T-helper 9 cell (primary cell): ENCODE measurements at regions not wholly inside any gene's neighbourhood (a gene's known extent, or its start where the extent isn't known, plus 50 kb on each side); places are given as distances from the start of the nearest gene placed in this dataset.

Experiments
- DNase-seq: peaks from one replicate; pipeline ENCODE4 v3.0.0-alpha.2; 2020

DNA sequence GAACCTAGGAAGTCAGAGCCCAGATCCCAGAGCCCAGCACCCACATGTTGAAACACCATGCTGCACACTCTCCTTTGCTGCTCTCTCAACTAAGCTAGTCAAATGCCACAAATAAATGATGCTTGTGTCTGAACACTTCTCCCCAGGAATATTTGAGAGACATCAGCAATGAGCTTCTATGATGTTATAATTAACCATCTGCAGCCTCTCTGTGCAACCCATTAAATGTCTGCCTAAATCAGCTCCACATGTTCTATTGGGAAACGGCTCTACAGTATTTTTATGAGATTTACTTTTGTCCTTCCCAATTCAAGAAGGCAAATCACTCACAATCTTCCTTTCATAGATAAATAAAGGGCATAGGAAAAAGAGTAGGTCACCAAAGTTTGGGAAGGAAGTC lies 266.8 kb upstream of the PARD3B start:
- DNase-seq = no peak

DNA sequence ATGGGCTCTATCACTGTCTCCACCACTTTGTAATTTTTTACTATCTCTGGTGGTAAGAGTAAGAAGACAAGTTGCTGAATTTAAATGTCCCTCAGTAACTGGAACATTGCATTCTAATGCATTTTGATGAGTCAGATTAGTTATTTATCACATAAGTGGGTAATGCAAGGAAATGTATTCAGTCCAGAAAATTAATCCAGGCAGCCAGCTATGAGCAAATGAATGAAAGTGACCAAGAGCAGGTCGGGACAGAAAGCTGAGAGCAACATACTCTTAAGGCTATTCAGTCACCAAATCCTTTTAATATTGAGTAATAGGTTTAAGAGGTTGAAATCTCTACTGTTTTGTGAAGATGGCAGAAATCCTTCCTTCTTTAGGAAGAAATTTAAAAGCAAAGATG lies 265.5 kb upstream of the PARD3B start:
- DNase-seq = no peak

DNA sequence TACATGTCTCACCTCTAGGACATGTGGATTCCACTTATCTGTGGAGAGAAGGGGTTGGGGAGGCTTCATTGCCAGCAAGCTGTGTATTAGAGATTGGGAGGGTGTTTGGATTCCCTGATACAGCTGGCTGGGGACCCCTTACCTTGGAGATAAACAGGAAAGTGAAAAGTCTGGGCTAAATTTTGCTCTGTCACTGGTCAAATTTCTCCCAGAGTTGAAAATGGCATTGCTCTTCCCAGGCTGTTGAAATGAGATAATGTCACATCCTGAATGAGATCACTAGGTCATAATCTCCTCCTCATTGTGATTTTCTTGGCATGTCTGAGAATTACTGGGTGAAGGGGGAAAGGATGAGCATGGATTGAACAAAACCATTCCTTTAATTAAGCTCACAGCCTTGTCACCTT lies 265.0 kb upstream of the PARD3B start:
- no peak for DNase-seq

DNA sequence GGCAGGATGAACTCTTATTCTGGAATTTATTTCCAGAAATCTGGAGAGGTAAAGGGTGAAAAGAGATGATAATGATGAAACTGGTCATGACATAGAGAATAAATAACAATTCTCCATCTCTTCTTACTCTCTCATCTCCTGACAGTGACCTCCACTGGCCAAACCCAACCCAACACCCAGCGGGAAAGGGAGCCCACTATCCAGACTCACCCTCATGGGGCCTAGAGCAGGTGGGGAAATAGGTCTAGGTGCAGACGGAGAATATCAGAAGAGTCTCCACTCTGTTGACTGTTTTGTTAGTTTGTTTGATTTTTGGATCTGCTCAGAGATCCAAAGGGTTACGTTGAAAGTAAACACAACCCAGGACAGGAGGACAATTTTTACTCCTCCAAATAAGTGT lies 263.2 kb upstream of the PARD3B start:
- no peak for DNase-seq

DNA sequence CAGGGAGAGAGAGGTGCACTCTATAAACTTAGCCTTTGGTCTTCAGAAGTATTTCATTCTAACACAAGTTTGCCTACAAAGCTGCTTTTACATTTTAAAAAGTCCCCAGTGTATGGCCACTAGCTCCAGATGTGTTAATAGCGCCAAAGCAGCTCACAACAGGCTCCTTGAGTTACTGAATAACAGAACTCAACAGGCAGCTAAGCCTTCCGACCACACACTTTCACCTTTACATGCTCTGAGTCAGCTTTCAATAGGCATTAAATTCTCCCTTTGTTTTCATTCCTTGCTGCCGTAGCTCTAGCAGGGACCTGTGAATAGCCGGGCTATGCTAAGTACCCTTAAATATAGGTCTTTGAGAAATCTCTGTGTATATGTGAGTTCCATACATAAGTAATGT lies 262.8 kb upstream of the PARD3B start:
- DNase-seq = no peak

DNA sequence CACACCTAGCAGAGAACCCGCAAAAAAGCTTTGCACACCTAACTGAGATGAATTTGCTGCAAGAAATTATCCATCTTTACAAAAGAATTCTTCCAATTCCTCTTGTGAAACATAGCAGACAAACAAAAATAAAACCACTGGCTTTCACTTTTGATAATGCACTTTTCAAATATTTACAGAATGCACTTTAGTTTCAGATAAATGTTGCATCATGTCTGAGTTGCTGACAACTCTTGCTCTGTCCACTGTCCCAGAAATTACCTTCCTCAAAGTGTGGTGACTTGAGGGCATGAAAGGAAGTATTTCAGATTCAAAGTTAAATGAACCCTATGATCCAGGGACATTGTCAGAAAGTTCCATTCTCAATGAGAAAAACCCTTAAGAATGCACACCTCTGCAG lies 256.2 kb upstream of the PARD3B start:
- DNase-seq = no peak

DNA sequence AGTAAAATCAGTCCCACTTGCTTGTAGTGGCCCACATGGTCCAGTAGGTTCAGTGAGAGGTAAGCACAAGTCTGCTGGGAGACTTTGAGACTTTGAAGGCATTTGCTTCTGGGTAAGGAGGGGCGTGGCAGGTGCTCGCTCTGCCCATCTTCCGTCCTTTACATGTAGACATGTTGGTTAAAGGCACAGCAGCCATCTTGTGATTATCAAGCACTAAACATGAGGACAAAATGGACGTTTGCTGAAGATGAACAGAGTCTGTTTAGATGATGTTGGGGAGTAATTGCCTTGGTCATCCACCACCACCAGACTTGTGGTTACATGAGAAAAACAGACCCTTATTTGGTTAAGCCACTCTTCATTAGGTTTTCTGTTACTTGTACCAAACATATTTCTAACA lies 252.8 kb upstream of the PARD3B start:
- no peak for DNase-seq

DNA sequence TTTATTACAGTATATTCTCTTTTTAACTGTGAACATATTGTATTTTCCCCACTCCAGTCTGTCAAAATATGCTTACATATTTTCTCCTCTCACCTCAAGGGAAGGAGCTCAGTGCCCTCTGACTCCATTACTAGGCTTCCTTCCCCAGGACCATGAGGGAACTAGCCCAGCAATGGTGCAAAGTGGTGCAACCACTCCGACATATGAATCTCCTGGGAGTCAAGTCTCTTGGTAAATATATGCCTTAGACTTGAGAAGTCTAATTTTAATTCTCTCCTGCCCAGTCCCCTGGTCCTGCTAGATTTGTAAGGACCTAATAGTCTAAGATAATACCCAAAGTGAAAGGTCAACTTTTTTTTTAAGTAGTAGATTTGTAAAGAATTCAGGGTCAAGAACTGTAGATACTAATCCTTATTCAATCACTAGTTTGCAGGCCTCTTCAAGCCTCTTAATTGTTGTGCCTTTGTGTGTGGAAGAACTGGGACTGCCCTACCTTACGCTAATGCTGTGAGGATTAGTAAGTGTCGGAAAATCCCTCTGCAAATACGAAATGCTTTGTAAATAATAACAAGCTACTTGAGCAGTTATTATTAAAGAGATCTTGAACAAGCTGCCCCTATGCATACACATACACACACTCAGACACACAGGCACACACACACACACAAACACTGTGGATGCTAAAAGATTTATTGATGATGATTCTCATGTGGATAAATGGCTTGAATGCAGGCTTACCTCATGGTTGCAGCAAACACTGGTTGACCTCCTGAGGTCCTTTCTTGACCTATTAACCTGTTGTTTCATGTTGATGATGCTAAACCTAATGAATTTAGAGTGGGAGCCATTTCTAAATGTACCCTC lies 251.2 kb upstream of the PARD3B start:
- DNase-seq = no peak

DNA sequence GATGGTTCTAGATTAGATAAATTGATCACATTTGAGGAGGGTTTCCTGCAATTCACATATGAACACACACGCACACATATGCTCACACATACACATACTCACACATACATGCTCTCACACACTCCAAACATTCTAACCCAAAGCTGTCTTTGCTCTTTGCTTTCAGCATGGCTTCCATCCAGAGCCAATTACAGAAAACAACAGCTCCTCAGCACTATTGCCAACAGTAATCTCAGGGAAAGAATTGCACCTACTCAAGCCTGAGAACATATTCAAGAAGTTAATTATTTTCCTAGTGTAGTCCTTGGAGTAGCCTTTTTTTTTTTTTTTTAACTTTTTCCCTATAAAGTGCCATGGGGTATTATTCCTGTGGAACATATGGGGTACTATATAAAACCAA lies 246.9 kb upstream of the PARD3B start:
- no peak for DNase-seq

DNA sequence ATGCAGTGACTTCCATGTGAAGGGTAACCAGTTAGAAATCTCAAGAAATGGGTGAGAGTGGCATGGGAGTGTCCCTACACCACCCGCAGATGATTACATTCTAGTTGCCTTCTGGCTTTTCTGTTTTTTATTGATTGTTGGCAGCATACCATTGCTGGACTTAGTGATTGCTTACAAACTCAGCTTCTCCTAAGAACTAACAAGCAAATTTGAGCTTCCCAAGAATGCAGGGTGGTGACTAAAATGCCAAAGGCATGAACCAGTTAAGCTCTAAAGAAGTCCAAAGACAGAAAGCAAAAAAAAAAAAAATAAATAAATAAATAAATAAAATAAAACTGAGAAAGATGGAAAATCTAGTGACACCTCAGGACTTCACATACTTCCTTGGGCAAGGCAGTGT lies 245.5 kb upstream of the PARD3B start:
- DNase-seq = no peak

DNA sequence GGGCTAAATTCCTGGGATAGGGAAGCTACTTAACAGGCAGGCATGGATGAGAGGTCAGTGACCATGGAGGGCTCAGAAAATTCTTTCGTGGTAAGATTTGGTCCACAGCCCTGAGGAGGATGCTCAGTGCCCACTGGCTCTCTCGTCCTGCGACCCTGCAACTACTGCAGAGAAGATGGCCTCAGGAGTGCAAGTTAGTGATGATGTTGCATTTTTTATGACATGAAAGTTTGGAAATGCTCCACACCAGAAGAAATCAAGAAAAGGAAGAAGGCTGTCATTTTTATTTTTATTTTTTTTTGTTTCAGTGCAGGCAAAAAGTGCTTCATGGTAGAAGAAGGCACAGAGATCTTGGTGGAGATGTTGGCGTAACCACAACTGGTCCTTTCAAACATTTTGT lies 238.6 kb upstream of the PARD3B start:
- no peak for DNase-seq

DNA sequence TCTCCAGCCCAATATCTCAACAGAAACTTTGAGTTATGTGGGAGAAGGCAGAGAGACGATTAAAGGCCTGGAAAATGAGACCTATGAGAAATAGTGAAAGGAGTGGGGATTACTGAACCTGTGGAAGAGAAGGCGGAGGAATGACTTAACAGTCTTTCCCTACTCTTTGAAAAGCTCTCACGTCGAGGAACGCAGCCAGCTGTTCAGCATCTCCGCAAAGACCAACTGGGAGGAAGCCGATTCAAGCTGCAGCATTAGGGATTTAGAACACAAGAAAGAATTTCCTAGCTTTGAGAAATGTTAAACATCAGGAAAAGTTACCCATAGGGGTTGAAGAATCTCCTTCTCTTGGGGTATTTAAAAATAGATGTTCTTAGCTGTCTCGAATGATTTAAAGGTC lies 233.2 kb upstream of the PARD3B start:
- DNase-seq = no peak

DNA sequence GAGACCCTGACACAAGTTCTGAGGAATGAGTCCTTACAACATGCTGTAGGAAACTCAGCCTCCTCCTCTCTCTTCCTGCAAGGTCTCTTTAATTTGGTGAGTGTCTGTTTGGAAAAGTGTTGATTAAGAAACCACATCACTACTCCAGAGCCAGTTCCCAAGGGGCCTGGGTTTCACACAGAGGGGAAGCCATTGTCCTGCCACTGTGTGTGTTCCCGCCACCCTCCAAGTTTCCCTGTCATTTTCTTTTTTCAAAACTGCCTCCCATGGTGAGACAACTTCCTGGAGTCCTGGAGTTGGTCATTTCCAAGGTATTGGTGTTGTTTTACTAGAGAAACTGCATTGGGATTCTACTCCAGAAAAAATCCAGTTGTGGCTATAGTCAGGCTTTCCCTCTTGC lies 232.0 kb upstream of the PARD3B start:
- no peak for DNase-seq

DNA sequence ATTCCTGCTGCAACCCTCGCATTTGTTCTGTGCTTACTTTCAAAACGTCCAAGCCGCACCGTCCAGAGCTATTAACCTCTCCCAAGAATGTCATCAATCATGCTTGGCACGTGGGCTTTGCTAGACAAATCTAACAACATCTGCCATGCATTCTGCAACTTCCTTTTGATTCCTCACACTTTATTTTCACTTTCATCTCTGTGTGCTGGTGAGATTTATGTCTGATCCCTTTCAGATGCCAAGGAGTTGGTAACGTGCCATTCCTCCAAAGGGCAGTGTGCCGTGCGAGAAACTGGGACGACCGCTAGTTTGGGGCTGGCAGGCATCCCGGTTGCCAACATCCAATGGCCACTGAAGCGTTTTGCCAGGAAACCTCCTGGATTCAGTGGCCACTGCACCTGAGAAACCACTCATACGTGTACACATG lies 230.0 kb upstream of the PARD3B start:
- no peak for DNase-seq

DNA sequence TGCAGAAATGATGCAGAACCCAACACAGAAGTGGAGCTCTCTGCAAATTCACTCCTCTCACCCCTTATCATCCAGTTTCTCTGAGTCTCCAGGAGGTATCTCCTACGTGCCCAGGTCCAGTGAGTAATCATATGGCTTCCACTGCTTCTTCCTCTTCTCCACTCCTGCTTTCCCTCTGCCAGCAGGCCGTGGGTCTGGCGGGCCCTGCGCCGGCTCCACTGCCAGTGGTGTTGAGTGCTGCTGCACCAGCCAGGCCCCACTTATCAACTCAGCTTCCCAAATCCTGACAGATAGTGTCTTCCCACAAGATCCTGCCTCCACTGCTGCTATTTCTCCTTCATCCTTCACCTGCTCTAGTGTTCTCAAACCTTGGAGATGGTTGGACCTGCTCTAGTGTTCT lies 227.6 kb upstream of the PARD3B start:
- DNase-seq = no peak

DNA sequence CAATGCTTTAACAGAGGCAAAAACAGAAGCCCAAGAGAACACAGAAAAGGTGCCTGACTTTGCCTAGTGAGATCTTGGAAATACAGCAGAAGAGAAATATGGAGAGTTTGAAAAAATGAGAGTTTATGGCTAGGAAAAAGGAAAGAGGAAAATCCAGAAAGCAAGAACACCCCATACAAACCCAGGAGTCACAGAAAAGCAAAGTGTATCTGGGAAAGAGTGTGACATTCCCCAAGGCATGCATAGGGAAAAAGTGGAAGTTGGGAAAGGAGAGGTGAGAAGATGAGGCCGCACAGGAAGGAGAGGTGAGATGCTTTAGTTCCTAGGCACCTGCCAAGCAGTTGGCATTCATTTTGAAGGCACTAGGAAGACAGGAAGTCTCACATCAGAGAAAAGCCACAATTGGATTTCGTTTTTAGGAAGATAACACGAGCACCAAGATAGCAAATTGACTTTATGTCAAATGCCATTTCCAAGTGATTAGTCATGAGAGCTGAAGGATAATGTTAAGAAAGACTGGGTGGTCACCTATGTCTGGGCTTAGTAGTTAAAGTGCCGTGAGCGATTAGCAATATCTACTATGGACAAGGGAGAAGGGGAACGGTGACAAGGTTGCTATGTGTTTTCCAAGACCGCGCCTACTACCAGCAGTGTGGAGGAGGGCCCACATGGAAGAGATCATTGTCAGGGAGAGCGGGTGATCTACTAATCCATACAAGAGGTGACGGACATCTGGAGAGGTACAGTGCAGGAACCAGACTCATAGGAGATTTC lies 224.1 kb upstream of the PARD3B start:
- DNase-seq = no peak

DNA sequence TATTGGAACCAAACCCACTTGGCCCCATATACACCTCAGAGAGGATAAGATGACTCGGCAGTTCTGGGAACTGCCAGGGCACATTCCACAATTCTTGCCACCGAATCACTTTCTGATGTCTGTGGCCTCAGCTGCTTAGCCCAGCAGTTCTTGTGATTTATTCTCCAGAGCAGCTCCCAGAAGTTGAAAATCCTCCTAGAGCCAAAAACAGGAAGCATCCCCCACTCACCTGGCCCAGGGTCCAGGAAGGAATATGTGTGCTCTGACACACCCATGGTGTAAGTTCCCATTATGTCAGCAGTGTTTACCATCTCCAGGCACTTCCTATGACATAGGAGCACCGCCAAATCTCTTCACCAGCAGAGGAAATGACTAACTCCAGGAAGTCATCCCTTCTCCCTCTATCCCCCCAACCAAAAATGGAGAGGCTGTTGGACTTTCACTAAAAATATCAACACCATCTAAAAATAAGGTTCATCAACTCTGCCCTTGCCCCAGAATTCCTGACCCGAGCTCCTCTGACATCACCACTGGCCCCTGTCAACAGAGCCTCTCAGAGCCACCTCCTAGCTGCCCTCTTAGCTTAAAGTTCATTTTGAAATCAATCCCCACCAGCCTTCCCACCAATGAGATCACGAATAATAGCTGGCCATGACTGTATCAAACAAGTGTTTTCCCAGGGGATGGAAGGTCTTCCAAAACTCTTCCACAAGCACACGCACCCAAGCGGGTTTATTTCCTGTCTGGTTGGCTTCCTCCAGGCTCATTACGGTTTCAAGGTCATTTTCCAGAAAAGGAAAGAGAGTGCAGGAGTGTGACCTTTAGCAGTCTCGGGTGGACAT lies 223.1 kb upstream of the PARD3B start:
- no peak for DNase-seq

DNA sequence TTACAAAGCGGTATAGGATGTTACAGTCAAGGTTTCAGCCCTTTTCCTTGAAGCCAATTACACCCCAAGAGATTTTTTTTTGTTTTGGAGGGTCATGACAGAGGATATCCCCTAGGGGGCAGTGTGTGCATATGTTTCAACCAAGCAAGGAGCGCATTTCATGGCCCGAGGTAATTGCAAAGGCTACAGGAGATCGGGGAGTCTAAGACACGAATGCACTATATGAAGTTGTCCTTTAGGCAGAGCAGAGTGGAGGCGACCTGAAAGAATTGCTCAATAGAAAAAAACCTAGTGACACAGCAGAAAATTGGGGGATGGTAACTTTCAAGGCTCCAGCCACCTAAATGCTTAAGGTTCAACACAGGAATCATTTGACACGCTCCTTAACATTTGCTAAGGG lies 219.8 kb upstream of the PARD3B start:
- DNase-seq = peak; percentile 30

DNA sequence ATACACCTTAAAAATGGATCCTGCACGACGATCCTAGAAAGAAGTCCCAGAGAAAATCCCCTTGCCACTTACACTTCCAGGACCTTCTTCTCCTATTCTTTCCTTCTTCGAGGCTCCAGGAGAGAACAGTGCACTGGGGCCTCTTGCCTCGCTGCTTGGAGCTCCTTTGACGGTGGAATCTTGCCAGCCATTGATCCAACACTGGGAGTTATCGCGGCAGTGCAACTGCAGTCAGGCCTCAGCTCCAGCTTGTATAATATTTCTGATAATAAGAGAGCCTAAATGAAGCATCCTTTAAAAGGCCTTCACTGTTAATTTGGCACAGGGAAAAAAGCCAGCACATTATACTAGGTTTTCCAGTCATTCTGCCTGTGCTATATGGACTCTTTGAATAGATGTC lies 216.9 kb upstream of the PARD3B start:
- no peak for DNase-seq

DNA sequence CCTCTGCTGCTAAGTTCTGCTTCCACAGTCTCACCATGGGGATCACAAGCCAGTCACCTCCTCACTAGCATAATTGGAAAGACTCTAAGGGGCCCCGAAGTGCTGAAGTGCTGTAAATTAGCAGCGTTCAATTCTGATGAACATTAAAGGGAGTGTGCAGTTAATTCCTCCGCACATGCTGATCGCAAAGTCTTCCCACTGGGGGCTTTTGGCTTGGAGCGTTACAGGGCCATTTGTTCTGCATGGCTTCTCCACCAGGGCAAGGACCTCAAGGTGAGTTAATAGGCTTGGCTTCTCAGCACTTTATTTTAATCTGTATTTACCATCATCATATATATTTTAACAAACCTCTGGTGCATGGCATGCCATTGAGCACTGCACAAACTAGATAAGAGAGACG lies 216.3 kb upstream of the PARD3B start:
- DNase-seq = no peak

DNA sequence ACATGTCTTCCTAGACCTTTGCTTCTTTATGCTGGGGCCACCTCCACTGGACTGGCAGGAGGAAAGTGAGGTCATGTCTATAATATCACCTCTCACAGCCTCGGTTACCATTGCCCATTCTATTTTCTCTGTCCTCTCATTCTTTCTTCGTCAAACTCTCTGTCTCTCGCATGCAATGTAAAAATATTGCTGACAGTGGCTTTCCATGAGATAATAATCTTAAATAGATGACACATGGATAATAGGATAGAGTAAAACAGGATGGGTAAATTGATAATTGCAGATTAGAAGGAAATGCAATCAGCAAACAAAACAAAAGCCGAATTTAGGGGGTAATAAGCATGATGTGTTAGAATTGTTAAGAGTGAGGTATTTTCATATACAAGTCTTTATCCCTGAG lies 215.7 kb upstream of the PARD3B start:
- DNase-seq = no peak

DNA sequence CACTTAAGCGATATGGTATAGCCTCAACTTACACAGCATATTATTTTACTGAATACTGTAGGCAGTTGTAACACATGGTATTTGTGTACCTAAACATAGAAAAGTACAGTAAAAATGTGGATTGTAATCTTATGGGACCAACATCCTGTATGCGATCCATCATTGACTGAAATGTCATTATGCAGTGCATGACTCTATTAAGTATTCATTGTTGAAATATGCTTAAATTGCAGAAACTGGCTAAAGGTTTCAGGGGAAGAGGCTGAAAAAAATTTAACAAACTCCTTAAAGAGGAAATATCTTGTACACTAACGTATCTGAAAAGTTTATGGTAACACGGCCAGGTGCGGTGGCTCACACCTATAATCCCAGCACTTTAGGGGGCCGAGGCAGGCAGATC lies 214.1 kb upstream of the PARD3B start:
- DNase-seq = no peak

DNA sequence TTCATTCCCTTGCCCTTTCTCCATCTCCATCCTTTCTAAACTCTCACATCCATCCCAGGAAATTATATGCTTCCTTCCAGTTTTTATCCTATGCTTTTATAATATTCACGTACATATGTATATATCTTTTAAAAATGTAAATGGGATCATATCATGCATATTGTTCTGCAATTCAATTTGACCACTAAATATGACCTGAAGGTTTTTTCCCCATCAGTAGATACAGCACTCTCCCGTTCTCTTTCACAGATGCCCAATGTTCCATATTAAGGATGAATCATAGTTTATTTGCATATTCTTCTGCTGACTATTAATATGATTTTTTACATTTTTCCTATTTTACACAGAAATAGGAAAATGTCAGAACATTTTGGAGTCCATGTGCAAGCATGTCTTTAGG lies 213.3 kb upstream of the PARD3B start:
- DNase-seq = no peak

DNA sequence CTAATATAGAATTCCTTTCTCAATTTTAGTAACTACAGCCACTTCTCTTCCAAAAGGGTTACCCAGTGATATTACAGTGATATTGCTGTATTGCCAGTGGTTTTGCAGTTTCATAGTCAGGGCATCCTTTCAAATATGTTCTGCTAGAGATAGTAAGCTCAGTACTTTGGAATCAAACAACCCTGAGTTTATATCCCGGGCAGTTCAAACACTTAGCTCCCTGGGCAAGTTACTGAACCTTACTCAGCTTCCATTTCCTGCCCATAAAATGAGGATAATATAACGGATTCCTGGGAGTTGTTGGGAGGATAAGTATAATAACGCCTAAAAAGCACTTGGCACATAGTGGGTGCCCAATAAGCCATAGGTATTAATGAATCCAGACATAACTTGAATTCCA lies 212.6 kb upstream of the PARD3B start:
- no peak for DNase-seq
